Cardiac muscle cell (in vitro differentiated cells and primary cell): ENCODE measurements at regions not wholly inside any gene's neighbourhood (a gene's known extent, or its start where the extent isn't known, plus 50 kb on each side); places are given as distances from the start of the nearest gene placed in this dataset.

Experiments used
- DNase-seq, 2 donors: peaks; one replicate each; pipeline versions ENCODE4 v3.0.0 to v3.0.0-alpha.2; 2010 to 2017; ENCODE audit warnings: low read depth in 1 of 2, low spot score in 1 of 2
- H3K27ac ChIP-seq: fragments of 200-600 bp; sonication (generic); 2 replicates; pipeline ENCODE4 v1.5.1; 2016
- H3K27me3 ChIP-seq: fragments of 200-600 bp; sonication (generic); 2 replicates; pipeline ENCODE4 v1.6.0; 2016; ENCODE audit warnings: control low read depth
- H3K36me3 ChIP-seq: fragments of 200-600 bp; sonication (generic); 2 replicates; pipeline ENCODE4 v1.5.1; 2016; ENCODE audit warnings: control low read depth
- H3K4me1 ChIP-seq: fragments of 200-600 bp; sonication (generic); 2 replicates; pipeline ENCODE4 v1.8.1; 2017; ENCODE audit warnings: low read depth, mild to moderate bottlenecking, mixed run types
- H3K4me3 ChIP-seq: fragments of 200-600 bp; sonication (generic); 2 replicates; pipeline ENCODE4 v1.5.1; 2016; ENCODE audit warnings: mild to moderate bottlenecking
- H3K9me3 ChIP-seq: fragments of 200-600 bp; sonication (generic); 2 replicates; pipeline ENCODE4 v1.5.1; 2017; ENCODE audit warnings: low read depth, mild to moderate bottlenecking, control low read depth
- TF ChIP-seq, protein P1 (sequence below): IDR thresholded peaks from 2 replicates; pipeline ENCODE4 v1.5.1; 2012; ENCODE audit warnings: low read depth, mild to moderate bottlenecking, low read length

DNA sequence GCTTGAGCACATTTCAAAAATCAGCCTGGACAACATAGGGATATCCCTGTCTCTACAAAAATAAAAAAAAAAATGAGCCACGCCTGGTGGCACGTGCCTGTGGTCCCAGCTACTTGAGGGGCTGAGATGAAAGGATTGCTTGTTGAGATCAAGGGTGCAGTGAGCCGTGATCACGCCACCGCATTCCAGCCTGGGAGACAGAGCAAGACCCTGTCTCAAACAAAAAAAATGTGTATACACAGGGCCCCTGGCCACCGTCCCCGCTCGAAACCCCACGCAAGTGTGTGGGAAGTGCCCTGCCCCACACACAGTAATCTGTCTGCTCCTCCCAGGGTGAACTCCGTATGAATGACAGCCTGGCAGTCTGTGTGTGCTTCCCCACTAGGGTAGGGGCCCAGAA is 93.0 kb upstream of the RPL38 start:
- Histone ChIP-seq H3K27me3 (no peaks in the 10 kb centered on the region), H3K9me3 (no peaks in the 10 kb centered on the region), H3K4me1 (no peaks in the 10 kb centered on the region), H3K4me3 (no peak overlapping the region), H3K36me3 (no peaks in the 10 kb centered on the region), H3K27ac (no peak overlapping the region)
- TF ChIP-seq, protein P1, sequence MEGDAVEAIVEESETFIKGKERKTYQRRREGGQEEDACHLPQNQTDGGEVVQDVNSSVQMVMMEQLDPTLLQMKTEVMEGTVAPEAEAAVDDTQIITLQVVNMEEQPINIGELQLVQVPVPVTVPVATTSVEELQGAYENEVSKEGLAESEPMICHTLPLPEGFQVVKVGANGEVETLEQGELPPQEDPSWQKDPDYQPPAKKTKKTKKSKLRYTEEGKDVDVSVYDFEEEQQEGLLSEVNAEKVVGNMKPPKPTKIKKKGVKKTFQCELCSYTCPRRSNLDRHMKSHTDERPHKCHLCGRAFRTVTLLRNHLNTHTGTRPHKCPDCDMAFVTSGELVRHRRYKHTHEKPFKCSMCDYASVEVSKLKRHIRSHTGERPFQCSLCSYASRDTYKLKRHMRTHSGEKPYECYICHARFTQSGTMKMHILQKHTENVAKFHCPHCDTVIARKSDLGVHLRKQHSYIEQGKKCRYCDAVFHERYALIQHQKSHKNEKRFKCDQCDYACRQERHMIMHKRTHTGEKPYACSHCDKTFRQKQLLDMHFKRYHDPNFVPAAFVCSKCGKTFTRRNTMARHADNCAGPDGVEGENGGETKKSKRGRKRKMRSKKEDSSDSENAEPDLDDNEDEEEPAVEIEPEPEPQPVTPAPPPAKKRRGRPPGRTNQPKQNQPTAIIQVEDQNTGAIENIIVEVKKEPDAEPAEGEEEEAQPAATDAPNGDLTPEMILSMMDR, result no peak
- DNase-seq, result peak in 1 of 2 donors; percentile 19

DNA sequence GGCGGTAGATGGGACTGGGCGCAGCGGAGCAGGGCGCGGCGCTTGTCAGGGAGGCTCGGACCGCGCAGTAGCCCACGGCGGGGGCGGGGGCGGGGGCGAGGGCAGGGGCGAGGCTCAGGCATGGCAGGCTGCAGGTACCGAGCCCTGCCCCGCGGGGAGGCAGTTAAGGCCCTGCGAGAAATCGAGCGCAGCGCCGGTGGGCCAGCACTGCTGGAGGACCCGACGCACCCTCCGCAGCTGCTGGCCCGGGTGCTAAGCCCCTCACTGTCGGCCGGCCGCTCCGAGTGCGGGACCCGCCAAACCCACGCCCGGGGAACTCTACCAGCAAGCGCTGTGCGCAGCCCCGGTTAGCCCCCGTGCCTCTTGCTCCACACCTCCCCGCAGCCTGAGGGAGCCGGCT is 90.2 kb upstream of the RPL38 start:
- no peaks in the 10 kb centered on the region for H3K36me3 ChIP-seq
- H3K9me3 ChIP-seq, result no peaks in the 10 kb centered on the region
- H3K4me3 ChIP-seq, result no peak overlapping the region
- H3K27ac ChIP-seq, result no peak overlapping the region
- no peaks in the 10 kb centered on the region for H3K4me1 ChIP-seq
- no peaks in the 10 kb centered on the region for H3K27me3 ChIP-seq
- DNase-seq, result no peak
- TF ChIP-seq, protein P1, result no peak

DNA sequence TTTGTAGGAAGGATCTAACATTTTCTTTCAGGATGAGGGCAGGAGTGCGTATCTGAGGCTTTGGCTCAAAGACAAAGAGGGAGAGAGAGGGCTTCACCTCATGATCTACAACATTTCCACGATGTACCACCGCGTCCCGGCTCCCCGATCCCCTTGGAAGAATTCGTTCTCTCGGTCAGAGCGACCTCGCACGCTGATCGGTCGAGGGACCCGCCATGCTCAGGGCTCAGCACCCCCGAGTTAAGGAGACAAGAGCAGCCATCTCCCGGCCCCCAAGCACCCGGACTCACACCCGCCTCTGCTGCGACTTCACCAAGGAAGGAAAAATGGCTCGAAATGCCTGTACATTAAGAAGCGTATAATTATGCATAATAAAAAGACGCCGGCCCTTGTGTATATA is 89.5 kb upstream of the RPL38 start:
- H3K27me3 ChIP-seq, result no peaks in the 10 kb centered on the region
- TF ChIP-seq, protein P1, result no peak
- DNase-seq, result no peak
- H3K4me3 ChIP-seq, result no peak overlapping the region
- no peak overlapping the region for H3K27ac ChIP-seq
- H3K4me1 ChIP-seq, result no peaks in the 10 kb centered on the region
- no peaks in the 10 kb centered on the region for H3K36me3 ChIP-seq
- no peaks in the 10 kb centered on the region for H3K9me3 ChIP-seq

DNA sequence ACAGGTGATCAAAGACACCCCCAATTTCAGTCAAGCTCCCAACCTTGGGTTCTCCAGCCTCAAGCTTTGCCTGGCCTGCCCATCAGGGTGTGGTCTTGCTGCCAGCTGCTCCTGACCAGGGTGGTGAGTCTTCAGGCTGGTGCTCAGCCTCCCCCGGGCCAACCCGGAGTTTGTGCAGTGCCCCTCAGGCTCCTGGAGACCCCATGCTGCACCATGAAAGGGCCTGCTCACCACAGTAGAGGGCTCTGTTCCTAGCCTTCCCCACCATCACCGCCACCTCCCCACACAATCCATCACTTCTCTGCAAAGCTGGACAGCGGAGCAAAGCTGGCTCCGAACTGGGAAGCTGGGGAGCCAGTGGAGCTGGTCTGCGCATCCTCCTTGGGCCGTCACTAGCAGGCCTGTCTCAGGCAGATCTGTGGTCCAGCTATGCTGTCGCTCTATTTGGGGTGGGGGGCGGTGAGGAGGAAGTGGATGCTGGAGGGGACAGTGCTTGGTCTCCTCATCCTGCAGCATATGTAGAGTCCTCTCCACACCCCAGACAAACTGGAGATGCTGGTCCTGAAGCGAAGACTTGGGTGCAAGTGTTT is 88.5 kb upstream of the RPL38 start:
- H3K27me3 ChIP-seq, result no peaks in the 10 kb centered on the region
- H3K4me3 ChIP-seq, result no peak overlapping the region
- no peaks in the 10 kb centered on the region for H3K9me3 ChIP-seq
- TF ChIP-seq, protein P1, result no peak
- H3K27ac ChIP-seq, result no peak overlapping the region
- no peak for DNase-seq
- H3K36me3 ChIP-seq, result no peaks in the 10 kb centered on the region
- H3K4me1 ChIP-seq, result no peaks in the 10 kb centered on the region

DNA sequence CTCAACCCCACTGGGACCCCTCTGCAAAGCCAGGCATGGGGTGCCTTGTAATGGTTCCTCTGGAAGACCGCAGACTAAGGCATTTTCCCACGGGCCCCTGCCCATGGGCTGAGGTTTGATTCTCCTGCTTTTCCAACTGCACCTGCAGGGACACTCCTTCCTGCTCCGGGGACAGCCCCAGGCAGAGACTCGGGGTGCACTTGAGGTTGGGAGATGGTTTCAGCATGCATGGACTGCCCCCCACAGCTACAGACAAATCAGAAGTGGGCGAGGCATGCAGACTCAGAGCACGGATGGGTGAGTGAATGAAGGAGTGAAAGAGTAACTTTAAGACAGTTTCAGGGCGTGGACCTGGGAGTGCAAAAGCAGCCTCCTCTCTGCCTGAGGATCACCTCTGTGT is 87.9 kb upstream of the RPL38 start:
- no peak overlapping the region for H3K27ac ChIP-seq
- DNase-seq, result no peak
- H3K27me3 ChIP-seq, result no peaks in the 10 kb centered on the region

More for the DNA sequence above, 87.9 kb upstream of the RPL38 start:
- Histone ChIP-seq H3K36me3 (no peaks in the 10 kb centered on the region), H3K9me3 (no peaks in the 10 kb centered on the region), H3K4me3 (no peak overlapping the region), H3K4me1 (no peaks in the 10 kb centered on the region)
- TF ChIP-seq, protein P1, result no peak
